ENCODE measurements at regions not wholly inside any gene's neighbourhood (a gene's known extent, or its start where the extent isn't known, plus 50 kb on each side); places are given as distances from the start of the nearest gene placed in this dataset.

DNA sequence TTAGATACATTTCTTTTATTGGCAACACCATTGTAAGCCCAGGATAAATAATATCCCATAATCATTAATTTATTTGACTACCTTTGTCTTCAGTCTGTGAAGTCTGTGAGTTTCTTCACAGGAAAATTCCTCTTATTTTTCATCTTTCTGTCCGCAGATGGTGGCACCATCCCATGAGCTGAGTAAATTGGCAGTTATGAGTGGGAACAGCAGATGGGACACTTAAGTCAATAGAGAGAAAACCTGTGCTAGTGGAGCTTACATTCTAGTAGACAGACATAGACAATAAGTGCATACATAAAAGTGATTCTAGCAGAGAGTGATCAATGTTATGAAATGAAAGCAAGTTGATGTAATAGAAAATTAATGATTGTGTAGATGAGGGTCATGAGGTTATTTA is 638.2 kb upstream of the MIR17HG start:
- H3K9me3 ChIP-seq (ENCODE audit: control insufficient read depth, insufficient read depth, low read length), result no peaks in the 10 kb centered on the region; the same call in 1 of the 2 replicates
- H3K4ac ChIP-seq (ENCODE audit: low read depth, low read length), result no peak overlapping the region
- CTCF ChIA-PET, result no interaction called here
- TF ChIP-seq RCOR1 (IDR thresholded peaks at IDR 0.05; ENCODE audit: insufficient replicate concordance, low read length), result no peak
- no peak for TF ChIP-seq RFX5 (IDR thresholded peaks at IDR 0.05; ENCODE audit: low read depth, low read length)
- no peak for TF ChIP-seq MAFK (IDR thresholded peaks at IDR 0.05; ENCODE audit: low read depth, low read length)
- TF ChIP-seq BHLHE40 (IDR thresholded peaks at IDR 0.05; ENCODE audit: low read depth, low read length), result no peak
- no peak for TF ChIP-seq FOS (IDR thresholded peaks at IDR 0.05; ENCODE audit: low read depth, low read length)
- no peak for TF ChIP-seq MAZ (IDR thresholded peaks at IDR 0.05; ENCODE audit: borderline replicate concordance, low read depth, low read length)
- no peak for TF ChIP-seq MXI1 (IDR thresholded peaks at IDR 0.05; ENCODE audit: borderline replicate concordance, low read depth, low read length)
- TF ChIP-seq, protein P1, sequence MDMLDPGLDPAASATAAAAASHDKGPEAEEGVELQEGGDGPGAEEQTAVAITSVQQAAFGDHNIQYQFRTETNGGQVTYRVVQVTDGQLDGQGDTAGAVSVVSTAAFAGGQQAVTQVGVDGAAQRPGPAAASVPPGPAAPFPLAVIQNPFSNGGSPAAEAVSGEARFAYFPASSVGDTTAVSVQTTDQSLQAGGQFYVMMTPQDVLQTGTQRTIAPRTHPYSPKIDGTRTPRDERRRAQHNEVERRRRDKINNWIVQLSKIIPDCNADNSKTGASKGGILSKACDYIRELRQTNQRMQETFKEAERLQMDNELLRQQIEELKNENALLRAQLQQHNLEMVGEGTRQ (IDR thresholded peaks at IDR 0.05; ENCODE audit: low read depth, low read length), result no peak
- no peaks in the 10 kb centered on the region for H3K79me1 ChIP-seq (ENCODE audit: low read depth in 1 of 2, low read length in 2 of 2)
- no peak overlapping the region for H2BK120ac ChIP-seq (ENCODE audit: low read depth, low read length)
- H3K36me3 ChIP-seq (ENCODE audit: control insufficient read depth, insufficient read depth, low read length), result no peaks in the 10 kb centered on the region
- H4K5ac ChIP-seq (ENCODE audit: low read depth, low read length), result no peak overlapping the region
- no peak overlapping the region for H3K56ac ChIP-seq (ENCODE audit: extremely low read depth, insufficient read depth, low read length)
- H3K4me1 ChIP-seq (ENCODE audit: control insufficient read depth, insufficient read depth, low read length), result no peaks in the 10 kb centered on the region
- ATAC-seq (ENCODE audit: low read depth) (no peak), DNase-seq (no peak)
- POLR2A ChIA-PET (ENCODE audit: unreplicated experiment), result no interaction called here
- H2AK9ac ChIP-seq (replicated peaks; ENCODE audit: low read depth, low read length, poor library complexity), result no peak overlapping the region
- no peak overlapping the region for H2AFZ ChIP-seq (replicated peaks; ENCODE audit: low read length, poor library complexity)
- no peak overlapping the region for H3K27ac ChIP-seq (ENCODE audit: insufficient read depth, low read length)
- no CpG with 5 or more reads among the region's 1 CpG for WGBS, 2 experiments (ENCODE audit: extremely low coverage in 2 of 2, insufficient read length in 1 of 2)
- no peak overlapping the region for H3K4me2 ChIP-seq (ENCODE audit: low read depth, low read length)
- no peak overlapping the region for H2AK5ac ChIP-seq (ENCODE audit: low read depth, low read length)
- H4K20me1 ChIP-seq (ENCODE audit: insufficient read depth, low read length), result no peaks in the 10 kb centered on the region
- intact Hi-C loops (cut with micrococcal nuclease) (no loop called here), dilution Hi-C loops (cut with HindIII; ENCODE audit: low sequenced_read_pairs, unreplicated experiment) (no loop called here), in situ Hi-C loops (cut with MboI; ENCODE audit: low sequenced_read_pairs) (no loop called here)
- H4K8ac ChIP-seq (ENCODE audit: low read depth in 2 of 2, low read length in 2 of 2), result no peak overlapping the region
- H3K14ac ChIP-seq (replicated peaks; ENCODE audit: low read depth, low read length), result no peak overlapping the region
- no peak overlapping the region for H3K9ac ChIP-seq (ENCODE audit: low read depth, low read length)
- no peak overlapping the region for H2BK5ac ChIP-seq (ENCODE audit: low read depth, low read length, poor library complexity, severe bottlenecking)
- H2BK15ac ChIP-seq (ENCODE audit: low read depth, low read length), result no peak overlapping the region
- no peaks in the 10 kb centered on the region for H3K9me1 ChIP-seq (ENCODE audit: insufficient read depth, low read length)
- H3K18ac ChIP-seq (ENCODE audit: low read depth, low read length), result no peak overlapping the region
- no peaks in the 10 kb centered on the region for H3K27me3 ChIP-seq (ENCODE audit: control insufficient read depth, insufficient read depth, low read length)
- H4K91ac ChIP-seq (ENCODE audit: insufficient read depth, low read depth, low read length), result no peak overlapping the region
- H3K23ac ChIP-seq (ENCODE audit: low read depth, low read length), result no peak overlapping the region
- no peak overlapping the region for H2BK20ac ChIP-seq (ENCODE audit: low read depth, low read length)
- BruUV-seq (replicated peaks), result no TSS peak
- H3K4me3 ChIP-seq (ENCODE audit: insufficient read depth, low read depth, low read length), result no peak overlapping the region

Measured in IMR-90 (cell line).